ENCODE measurements at regions not wholly inside any gene's neighbourhood (a gene's known extent, or its start where the extent isn't known, plus 50 kb on each side); places are given as distances from the start of the nearest gene placed in this dataset.

DNA sequence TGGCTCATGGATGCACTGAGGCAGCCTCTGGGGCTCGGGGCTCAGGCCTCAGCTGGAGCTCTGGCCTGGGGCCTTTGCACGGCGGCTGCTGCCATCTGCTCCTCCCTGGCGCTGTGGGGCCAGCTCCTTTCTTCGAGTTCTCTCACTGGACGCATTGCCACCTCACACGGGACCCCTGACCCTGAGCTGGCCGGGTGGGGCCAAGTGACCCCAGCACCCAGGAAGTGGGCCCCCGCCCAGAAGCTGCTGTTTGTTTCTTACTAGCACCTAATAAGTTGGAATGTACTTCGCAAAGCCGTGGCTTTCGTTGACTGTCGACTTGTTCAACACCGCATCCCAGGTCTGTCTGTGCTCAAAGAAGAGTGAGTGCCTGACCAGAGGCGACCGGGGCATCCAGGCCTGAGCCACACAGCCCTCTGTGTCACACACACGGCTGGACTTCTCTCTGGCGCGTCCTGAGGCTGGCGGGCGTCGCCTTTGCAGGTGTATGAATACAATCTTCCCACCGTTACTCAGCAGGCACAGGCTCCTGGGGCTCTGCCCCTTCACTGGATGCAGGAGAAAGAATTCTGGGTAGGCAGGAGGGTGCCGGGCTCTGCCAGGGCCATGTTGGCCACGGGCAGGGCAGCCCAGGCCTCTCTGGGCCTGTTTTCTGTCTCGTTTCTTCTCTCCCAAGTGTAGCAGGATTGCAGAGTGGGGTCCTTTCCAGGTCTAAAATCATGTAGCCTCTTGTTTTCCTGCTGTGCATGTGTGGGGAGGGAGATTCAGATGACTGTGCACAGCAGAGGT lies 112.9 kb downstream of the DLL1 start:
- no peak for DNase-seq

DNA sequence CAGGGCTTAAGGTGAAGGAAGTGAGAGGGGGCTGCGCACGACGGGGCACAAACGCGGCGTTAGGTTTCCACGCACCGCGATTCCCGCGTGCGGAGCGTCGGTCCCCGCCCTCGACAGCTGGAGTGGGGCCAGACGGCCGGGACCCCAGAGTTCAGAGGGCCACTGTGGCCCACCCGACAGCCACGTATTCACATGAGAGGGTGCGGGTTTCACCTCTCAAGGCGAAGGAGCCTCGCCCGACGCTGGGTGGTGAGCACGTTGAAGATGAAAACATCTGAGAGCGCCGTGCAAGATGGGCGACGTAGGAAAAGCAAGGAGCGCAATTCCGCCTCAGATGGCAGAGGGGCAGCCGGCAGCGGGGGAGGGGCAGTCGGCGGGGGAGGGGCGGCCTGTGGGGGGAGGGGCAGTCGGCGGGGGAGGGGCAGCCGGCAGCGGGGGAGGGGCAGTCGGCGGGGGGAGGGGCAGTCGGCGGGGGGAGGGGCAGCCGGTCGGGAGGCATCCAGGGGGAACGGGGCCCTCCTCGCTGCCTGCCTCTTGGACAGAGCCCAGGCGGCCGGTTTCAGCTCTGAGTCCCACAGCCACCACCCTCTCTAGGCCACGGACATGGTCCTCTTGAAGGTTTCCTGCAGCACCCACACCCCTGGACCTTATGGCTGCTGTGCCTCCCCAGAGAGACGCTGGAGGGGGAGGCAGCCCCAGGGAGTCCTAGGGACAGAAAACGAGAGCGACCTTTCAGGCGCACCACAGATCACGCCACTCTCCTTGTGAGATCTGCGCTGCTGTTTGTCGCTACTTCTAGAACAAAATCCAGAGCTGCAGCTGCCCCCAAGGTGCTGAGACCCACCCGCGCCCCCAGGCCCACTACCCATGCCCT lies 113.7 kb downstream of the DLL1 start:
- no peak for DNase-seq

DNA sequence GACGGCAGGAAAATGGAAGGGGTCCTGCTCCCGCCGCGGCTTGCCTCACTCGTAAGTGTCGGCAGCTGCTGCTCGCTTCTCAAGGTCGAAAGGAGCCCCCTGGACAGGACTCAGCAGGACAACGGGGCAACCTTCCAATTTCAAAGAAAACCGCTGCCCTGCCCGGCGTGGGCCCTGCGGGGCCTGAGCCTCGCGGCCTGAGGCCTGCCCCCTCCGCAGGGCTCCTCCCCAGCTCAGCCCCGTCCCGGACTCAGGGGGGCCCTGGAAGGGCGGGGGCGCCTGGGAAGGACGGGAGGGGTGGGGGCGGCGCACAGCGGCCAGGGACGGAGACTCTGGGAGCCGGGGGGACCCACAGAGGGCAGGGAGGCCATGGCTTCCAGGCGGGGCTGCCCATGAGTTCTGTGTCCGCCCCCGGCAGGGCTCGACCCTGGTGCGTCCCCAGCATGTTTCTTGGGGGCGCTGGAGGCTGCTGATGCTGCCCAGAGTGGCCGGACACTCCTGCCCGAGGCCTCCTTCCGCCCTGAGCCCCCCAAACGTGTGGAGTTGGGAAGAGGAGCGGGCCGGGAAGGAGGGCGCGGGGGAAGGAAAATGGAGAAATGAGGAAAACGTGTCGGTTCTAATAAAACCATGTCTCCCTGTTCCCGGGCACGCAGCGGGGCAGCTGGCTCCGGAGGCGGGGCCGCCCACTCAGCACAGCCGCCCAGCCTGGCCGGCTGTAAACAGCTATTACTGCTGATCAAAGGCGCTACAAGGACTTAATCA lies 114.6 kb downstream of the DLL1 start:
- DNase-seq = no peak

DNA sequence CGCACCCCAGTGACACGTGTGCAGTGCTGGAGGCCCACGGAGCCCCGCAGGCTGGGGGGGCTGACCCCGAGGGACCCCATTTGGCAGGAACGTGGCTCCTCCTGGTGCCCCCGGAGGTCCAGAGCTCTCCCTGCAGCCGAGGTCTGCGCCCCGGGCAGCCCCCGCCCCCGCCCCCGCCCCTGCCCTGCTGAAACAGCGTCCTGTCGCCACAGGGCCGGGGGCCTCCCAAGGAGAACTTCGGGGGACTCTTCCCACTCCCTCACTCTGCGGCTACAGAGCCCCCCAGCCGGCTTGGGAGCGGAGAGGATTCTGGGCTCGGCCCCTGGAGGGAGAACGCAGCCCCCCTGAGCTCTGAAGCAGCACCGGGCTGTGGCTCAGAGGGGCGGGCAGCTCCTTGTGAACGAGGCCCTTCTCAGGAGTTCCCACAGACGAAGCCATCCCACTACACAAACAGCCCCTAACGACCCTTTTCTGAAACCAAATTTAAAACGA lies 115.2 kb downstream of the DLL1 start:
- DNase-seq = no peak

DNA sequence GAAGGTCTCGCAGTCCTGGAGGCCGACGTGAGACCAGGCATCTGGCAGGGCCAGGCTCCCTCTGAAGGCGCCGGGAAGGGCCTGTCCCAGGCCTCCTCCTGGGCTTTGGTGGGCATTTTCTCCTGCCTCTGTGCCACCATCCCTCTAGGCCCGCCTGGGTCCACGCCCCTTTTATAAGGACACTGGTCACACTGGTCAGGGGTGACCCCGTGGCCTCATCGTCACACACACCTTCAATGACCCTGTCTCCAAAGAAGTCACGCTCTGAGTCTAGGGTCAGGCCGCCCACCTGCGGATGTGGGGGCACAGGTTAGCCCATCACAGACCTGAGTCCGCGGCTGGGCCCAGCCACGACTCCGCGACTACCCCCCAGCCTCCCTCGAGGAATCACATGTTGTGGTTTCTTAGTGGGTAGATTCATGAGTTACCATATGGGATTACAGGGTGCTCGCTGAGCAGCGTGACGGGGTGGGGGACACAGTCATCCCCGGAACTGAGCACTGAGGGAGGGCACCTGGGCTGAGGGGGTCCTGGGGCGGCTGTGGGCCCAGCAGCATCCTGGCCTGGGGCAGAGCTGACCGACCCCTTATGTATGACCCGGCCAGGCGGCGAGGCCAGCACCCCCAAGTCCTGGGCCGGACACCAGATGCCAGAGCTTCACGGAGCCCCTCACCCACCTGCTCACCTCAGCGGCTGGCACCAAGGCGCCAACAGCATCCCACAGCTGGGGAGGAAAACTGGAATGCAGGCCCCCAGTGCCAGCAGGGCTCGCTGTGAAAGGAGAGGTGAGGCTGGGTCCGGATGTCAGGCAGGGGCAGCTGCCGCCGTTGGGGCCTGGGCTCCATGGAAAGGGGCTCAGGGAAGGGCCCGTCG lies 115.9 kb downstream of the DLL1 start:
- DNase-seq = no peak

DNA sequence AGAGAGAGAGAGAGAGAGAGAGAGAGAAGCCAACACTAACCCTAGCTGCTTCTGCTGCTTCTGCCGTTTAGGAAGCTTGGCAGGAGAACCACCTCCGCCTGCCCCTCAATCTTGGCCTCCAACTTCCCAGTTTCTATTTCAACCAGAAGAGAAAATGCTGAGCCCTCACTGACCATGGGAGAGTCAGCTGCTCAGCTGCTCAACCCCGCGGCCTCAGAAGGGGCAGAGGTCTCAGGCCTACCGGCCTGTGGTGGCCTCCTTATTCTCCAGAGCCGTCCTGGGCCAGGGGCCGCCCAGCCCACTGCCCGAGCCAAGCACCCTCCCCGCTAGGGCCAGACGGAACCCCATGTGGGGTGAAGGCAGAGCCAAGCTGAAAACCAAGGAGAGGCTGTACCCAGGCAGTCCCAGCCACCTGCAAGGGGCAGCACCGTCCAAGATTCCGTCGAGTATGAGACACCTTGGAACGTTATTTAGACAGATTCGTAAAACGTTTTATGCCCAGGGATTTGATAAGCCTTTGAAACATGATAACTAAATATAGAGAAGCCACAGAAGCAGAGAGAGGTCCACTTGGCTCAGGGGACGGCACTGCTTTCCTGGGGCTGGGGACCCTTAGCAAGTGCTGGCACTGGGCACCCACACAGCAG lies 116.6 kb downstream of the DLL1 start:
- DNase-seq = no peak

DNA sequence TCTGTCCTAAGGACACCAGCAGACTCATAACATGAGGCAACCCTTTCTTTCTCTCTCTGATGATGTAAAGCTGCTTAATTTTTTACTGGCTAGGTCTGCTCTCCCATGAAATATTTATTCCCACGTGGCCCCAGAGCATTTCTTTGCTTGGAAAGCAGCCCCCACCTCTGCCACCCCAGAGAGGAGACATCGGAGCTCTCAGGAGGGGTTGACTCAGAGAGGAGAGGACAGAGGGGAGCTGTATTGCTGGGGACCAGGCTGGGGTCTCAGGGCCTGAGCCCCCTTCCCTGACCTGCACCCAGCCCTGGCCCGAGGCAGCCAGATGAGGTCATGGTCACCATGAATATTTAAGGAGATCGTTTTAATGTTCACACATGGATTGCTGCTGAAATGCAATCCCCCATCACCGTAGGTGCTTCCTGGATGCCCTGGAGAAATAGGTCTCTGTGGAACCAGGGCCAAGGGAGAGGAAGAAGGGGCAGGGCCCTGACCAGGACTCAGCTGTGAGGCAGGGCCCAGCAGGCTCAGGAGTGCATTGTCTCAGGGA lies 117.5 kb downstream of the DLL1 start:
- DNase-seq = no peak

DNA sequence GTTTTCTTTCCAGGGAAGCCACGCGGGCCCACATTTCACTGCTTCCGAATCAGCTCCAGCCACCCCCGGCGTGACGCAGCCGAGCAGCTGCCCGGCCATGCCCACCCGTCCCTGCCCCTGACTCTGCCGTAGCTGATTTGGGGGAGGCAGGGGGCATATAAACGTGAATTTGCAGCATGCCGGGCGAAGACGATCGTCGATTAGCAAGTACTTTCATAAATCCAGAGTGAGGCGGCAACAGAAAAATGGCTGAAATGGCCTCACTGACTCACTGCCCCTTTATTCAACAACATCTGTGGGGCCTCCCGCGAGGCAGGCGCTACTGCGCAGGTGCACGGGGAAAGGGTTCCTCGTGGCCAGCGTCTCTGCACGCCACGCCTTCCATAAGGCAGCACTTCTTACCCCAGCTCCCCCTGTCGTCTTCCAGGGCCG lies 118.0 kb downstream of the DLL1 start:
- DNase-seq = no peak

DNA sequence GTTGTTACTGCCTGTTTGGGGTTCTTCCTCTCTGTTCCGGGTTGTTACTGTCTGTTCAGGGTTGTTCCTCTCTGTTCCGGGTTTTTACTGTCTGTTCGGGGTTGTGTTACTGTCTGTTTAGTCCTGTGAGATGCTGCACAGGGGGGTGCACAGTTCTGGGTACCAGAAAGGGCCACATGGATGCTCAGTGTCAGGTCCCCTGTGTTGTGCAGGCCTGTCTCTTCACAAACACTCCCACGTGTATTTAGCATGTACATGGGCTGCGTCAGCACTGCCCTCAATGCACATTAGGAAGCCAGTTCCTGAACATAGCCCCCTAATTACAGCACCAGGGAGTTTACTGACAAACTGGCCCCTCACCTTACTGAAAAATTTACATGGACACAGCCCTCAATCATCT lies 118.5 kb downstream of the DLL1 start:
- no peak for DNase-seq

DNA sequence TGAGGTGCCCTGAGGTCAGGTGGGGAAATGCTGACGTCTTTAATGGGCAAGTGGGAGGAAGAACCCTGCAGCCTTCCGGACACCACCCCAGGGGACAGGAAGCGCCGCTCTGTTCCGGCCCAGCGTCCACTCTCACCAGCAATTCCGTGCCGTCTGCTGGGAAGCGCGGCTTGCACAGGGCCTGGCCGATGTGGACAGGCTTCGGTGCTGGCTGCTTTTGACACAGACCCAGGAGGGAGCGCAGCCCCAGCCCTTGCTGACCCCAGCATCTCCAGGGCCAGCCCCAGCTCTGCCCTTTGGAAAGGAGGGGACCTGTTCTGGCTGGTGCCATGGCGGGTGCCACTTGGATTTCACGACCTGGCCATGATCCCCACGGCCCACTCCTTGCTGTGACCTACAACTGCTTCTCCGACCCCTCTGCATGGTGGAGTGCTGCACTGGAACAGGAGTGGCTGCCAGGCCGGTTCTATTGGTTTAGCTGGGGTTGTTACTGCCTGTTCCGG lies 123.2 kb downstream of the DLL1 start:
- DNase-seq = no peak

DNA sequence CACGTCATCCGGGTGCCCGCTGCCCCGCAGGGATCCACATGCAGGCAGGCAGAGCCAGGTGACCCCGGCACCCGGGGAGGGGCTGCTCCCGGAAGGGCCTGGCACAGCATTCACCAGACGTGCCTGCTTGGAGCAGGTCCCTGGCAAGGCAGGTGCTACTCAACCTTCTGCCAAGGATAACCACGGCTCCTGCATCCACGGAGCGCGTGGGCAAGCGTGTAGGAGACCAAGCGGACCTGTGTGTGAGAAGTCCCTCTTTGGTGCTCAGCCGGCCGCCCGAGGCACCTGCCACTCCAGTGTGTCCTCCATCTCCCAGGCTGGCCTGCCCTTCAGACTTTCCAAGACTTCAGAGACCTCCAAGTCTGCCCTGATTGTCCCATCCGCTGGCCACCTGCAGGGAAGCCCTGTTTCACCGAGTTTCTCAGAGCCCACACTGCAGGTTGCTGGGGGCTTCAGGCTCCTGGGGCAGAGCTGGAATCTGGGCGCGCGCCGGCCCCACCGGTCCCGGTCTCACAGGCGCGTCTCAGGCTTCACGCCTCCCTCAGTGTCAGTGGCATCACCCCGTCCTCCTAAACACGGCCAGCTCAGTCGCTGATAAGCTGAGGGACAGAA lies 124.3 kb downstream of the DLL1 start:
- DNase-seq = no peak

DNA sequence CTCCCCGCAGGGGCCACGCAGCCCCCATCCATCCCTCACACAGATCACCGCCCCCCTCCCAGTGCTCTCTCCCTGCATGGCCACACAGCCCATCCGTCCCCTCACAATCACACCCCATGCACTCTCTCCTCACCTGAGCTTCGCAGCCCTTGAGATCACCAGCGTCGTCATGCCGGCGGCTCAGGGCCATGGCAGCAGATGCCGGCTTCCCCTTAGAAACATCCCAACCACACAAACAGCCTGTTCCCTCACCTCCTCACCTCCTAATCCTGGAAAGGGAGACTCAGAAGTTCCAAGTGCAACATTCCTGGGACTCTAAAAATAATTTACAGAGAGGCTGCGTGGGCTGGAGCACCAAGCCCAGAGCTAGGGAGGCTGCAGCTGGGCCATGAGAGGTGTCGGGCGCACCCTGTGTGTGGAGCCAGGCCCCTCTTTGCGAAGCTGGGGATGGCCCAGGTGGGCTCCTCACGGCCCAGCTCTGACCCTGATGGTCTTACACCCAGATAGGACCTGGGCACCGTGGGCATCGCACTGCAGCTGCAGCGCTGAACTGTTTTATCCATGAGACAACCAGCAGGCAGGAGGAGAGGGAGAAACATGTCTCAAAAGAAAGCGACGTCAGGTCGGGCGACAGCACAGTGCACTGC lies 125.3 kb downstream of the DLL1 start:
- DNase-seq = no peak

DNA sequence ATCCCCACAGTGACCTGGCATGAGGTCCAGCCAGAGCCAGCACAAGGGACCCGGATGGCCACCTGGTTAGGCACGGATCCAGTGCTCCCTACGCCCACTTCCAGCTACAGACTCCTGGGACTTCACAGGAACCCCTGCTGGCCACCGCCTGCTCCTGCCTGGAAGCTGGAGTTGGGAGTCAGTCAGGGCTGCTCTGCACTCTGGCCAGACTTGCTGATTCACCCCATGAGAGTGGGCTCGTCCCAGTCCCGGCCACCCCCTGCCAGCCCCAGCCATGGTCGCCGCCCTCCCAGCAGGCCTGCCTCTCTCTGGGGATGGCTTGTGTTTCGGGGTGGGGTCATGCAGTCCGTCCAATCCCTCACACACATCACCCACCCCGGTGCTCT lies 125.8 kb downstream of the DLL1 start:
- no peak for DNase-seq

DNA sequence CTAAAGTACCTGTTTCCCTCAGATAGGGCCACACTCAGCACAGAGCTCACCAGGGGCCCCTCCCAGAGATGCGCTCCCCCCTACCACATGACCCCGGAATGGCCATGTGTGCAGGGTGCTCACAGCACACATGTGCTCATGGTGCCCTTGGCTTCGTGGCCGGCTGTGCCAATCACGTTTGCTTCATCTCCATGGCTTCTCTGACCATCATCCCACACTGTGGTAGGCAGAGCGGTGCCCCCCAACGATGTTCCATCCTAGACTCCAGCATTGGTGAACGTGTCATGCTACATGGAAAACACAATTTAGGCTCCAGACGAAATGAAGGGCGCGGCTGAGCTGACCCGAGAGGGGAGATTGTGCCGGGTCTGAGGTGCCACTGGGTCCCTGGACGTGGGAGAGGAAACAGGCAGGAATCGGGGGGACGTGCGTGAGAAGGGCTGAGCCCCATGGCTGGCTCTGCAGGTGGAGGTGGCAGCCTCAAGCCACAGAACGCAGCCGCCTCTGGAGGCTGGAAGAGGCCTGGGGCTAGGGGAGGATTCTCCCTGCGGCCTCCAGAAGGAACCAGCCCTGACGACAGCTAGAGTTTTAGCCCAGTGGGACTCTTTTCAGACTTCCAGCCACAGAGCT lies 126.5 kb downstream of the DLL1 start:
- DNase-seq = no peak

DNA sequence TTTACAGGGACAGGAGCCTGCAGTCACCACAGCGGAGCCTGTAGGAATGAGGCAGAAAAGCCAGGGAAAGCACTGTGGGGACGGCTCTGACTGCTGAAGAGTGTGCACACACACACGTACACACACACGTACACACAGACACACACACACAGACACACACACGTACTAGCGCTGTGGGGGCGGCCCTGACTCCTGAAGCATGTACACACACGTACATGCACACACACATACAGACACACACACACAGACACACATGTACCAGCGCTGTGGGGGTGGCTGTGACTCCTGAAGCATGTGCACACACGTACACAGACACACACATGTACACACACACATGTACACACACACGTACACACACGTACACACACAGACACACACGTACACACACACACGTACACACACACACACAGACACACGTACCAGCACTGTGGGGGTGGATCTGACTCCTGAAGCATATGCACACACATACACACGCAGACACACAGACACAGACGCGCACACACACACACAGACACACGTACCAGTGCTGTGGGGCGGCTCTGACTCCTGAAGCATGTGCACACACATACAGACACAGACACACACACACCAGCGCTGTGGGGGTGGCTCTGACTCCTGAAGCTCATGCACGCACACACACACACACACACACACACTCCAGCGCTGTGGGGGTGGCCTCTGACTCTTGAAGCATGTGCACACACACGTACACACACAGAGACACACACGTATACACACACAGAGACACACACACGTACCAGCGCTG lies 127.3 kb downstream of the DLL1 start:
- DNase-seq = no peak

DNA sequence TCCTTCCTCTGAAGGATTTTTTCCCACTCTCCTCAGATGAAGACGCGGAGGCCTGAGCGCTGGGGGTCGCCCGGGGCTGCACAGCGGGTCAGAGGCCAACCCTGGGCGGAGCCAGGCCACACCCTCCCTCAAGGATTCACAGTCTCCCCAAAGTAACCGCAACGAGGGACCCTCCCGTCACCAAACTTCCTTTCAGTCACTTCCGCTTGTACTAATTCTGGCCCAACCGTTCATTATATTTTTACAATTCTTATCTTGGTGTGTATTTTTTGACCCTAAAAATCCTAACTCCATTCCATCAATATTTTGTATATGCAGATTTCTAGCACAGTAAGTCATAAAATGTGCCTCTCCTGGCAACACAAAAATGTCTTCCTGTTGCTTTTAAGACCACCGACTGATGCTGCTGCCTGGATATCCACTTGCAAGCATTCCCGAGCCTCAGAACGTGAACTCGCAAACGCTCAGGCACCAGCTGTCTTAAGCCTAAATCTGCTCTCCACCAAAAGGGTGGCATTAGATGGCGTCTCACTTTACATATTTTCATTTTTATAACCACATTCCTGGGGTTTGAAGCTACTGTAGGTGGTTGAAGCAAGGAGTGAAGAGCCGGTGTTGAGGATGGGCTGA lies 128.0 kb downstream of the DLL1 start:
- DNase-seq = no peak

DNA sequence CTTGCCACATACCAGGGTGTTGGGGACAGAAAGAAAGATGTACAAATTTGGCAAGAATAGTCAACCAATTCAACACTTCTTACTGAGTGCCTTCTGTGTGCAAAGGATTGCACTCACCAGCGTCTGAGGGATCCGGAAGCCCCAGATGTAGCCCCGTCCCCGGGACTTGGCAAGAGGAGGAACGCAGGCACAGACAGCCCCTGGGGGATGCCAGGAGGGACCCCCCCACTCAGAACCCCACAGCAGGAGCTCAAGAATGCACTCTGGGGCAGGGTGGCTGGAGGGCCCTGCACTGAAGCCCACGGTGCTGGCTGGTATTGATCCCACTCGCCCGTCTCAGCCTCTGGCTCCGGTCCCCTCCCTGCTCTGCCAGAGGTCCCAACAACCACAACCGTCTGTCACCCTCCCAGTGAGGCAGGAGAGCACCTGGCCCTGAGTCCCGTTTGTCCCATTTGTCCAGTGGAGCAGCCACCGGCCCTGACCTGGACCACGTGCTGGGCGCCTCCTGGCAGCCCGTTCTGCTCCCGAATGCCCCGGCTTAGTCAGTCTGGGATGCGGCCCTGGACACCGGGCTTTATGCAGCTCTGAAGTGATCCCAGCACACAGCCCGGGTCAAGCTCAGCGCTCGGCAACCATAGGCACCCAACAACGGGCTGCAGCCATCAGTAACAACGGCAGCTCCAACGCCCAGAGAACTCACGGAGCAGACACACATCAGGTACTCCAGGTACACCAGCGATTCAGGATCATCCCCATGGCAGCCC lies 128.7 kb downstream of the DLL1 start:
- no peak for DNase-seq

Data from fibroblast of skin of abdomen (primary cell).